Mesenchymal stem cell (in vitro differentiated cells and primary cell): ENCODE measurements at regions not wholly inside any gene's neighbourhood (a gene's known extent, or its start where the extent isn't known, plus 50 kb on each side); places are given as distances from the start of the nearest gene placed in this dataset.
"Not testable (repeated sequence)": the region's sequence is repeated elsewhere in the genome, so short reads cannot be mapped to it uniquely, and the experiment has no call there.

Source experiments
- DNase-seq: peaks from one replicate; pipeline ENCODE4 v3.0.0-alpha.2; 2013
- H2AFZ ChIP-seq: one replicate; pipeline ENCODE4 v1.6.1; 2013; ENCODE audit warnings: low read depth, mild to moderate bottlenecking, control low read depth, inconsistent platforms, low read length, moderate library complexity
- H2AK5ac ChIP-seq: 2 replicates; pipeline ENCODE4 v1.6.1; 2013; ENCODE audit warnings: low read length, moderate library complexity, mild to moderate bottlenecking, inconsistent platforms; ENCODE audit not compliant: severe bottlenecking
- H2BK120ac ChIP-seq: one replicate; pipeline ENCODE4 v1.6.1; 2013; ENCODE audit warnings: low read depth, mild to moderate bottlenecking, inconsistent platforms, low read length, moderate library complexity
- H2BK12ac ChIP-seq, 2 experiments: one replicate each; pipeline ENCODE4 v1.6.1; 2013; ENCODE audit warnings: inconsistent platforms in 2 of 2, low read length in 2 of 2, mild to moderate bottlenecking in 2 of 2, moderate library complexity in 2 of 2, control low read depth in 1 of 2
- H2BK15ac ChIP-seq: one replicate; pipeline ENCODE4 v1.6.1; 2013; ENCODE audit warnings: mild to moderate bottlenecking, low read depth, inconsistent platforms; ENCODE audit not compliant: poor library complexity, severe bottlenecking
- H2BK5ac ChIP-seq: 2 replicates; pipeline ENCODE4 v1.6.1; 2013; ENCODE audit warnings: low read depth, mild to moderate bottlenecking, low read length, control low read depth, inconsistent platforms; ENCODE audit not compliant: poor library complexity, severe bottlenecking
- H3K14ac ChIP-seq, 2 experiments: one replicate each; pipeline ENCODE4 v1.6.1; 2013; ENCODE audit warnings: inconsistent platforms in 2 of 2, low read length in 2 of 2, control low read depth in 1 of 2, mild to moderate bottlenecking in 1 of 2, moderate library complexity in 1 of 2
- H3K18ac ChIP-seq, 2 experiments: one replicate each; pipeline ENCODE4 v1.6.1; 2013; ENCODE audit warnings: inconsistent platforms in 2 of 2, low read length in 2 of 2, control low read depth in 1 of 2, low read depth in 1 of 2, mild to moderate bottlenecking in 1 of 2
- H3K23ac ChIP-seq, 2 experiments: one replicate each; pipeline ENCODE4 v1.6.1; 2013; ENCODE audit warnings: inconsistent platforms in 2 of 2, low read length in 2 of 2, mild to moderate bottlenecking in 2 of 2, moderate library complexity in 2 of 2, control low read depth in 1 of 2
- H3K27ac ChIP-seq: 2 replicates; pipeline ENCODE4 v1.5.1; 2013; ENCODE audit warnings: mild to moderate bottlenecking, moderate library complexity, low read length, control low read depth, inconsistent platforms; ENCODE audit not compliant: poor library complexity, severe bottlenecking
- H3K27me3 ChIP-seq, 2 experiments: 2 replicates each; pipeline versions ENCODE4 v1.6.1 to v1.7.0; 2013; ENCODE audit warnings: low read length in 2 of 2, mild to moderate bottlenecking in 2 of 2, moderate library complexity in 2 of 2, control low read depth in 1 of 2, inconsistent platforms in 1 of 2; ENCODE audit not compliant: control insufficient read depth in 1 of 2, insufficient read depth in 1 of 2
- H3K36me3 ChIP-seq, 2 experiments: 2 replicates each; pipeline versions ENCODE4 v1.6.1 to v1.7.0; 2013; ENCODE audit warnings: low read length in 2 of 2, control low read depth in 1 of 2, inconsistent platforms in 1 of 2, low read depth in 1 of 2, mild to moderate bottlenecking in 1 of 2; ENCODE audit not compliant: insufficient read depth in 2 of 2, control insufficient read depth in 1 of 2
- H3K4ac ChIP-seq, 2 experiments: one replicate each; pipeline ENCODE4 v1.6.1; 2013; ENCODE audit warnings: inconsistent platforms in 2 of 2, low read length in 2 of 2, mild to moderate bottlenecking in 2 of 2, moderate library complexity in 2 of 2, control low read depth in 1 of 2, low read depth in 1 of 2
- H3K4me1 ChIP-seq: 2 replicates; pipeline ENCODE4 v1.6.1; 2013; ENCODE audit warnings: low read depth, low read length, control low read depth; ENCODE audit not compliant: control insufficient read depth, insufficient read depth
- H3K4me2 ChIP-seq: 2 replicates; pipeline ENCODE4 v1.6.1; 2013; ENCODE audit warnings: low read length, mild to moderate bottlenecking, inconsistent platforms; ENCODE audit not compliant: poor library complexity, severe bottlenecking
- H3K4me3 ChIP-seq, 2 experiments: 2 replicates each; pipeline versions ENCODE4 v1.5.1 to v1.7.0; 2013; ENCODE audit warnings: low read length in 2 of 2, mild to moderate bottlenecking in 2 of 2, control low read depth in 1 of 2, low read depth in 1 of 2; ENCODE audit not compliant: insufficient read depth in 1 of 2
- H3K79me1 ChIP-seq: replicated peaks from 2 replicates; pipeline ENCODE4 v1.6.1; 2013; ENCODE audit warnings: mild to moderate bottlenecking, control low read depth, low read length, inconsistent platforms; ENCODE audit not compliant: poor library complexity, severe bottlenecking
- H3K9ac ChIP-seq: 2 replicates; pipeline ENCODE4 v1.7.0; 2013; ENCODE audit warnings: mild to moderate bottlenecking, low read length, moderate library complexity
- H3K9me3 ChIP-seq: 2 replicates; pipeline ENCODE4 v1.7.0; 2013; ENCODE audit warnings: mild to moderate bottlenecking, low read length; ENCODE audit not compliant: control insufficient read depth
- H4K8ac ChIP-seq: one replicate; pipeline ENCODE4 v1.6.1; 2013; ENCODE audit warnings: inconsistent platforms, mild to moderate bottlenecking, low read length, moderate library complexity
- H4K91ac ChIP-seq: one replicate; pipeline ENCODE4 v1.6.1; 2013; ENCODE audit warnings: mild to moderate bottlenecking, low read length, inconsistent platforms
- WGBS: methylation state at CpG from one replicate; pipeline ENCODE4 v1.1.7; 2013; ENCODE audit warnings: mixed read lengths; 5-methylcytosine and 5-hydroxymethylcytosine counted together

GRCh38 chr21:9838738-9839642 is 682.4 kb upstream of the TPTE start:
- H3K27ac ChIP-seq, result no peak overlapping the region
- H3K4me2 ChIP-seq, result no peak overlapping the region
- H4K8ac ChIP-seq, result no peak overlapping the region
- 85% methylated on average over 43 of the region's 47 CpGs for WGBS
- H2BK5ac ChIP-seq, result no peak overlapping the region
- H2AFZ ChIP-seq, result no peak overlapping the region
- H3K23ac ChIP-seq, result no peak overlapping the region
- no peaks in the 10 kb centered on the region for H3K79me1 ChIP-seq
- H3K36me3 ChIP-seq, result peaks cover 0 to 3% of the 10 kb centered on the region in 2 experiments
- no peaks in the 10 kb centered on the region for H3K4me1 ChIP-seq
- no peak for DNase-seq
- H3K18ac ChIP-seq, result no peak overlapping the region
- no peak overlapping the region for H2BK12ac ChIP-seq
- H3K27me3 ChIP-seq, result no peaks in the 10 kb centered on the region
- H4K91ac ChIP-seq, result peak overlapping the region; percentile 46
- H3K9ac ChIP-seq, result no peak overlapping the region
- no peak overlapping the region for H3K14ac ChIP-seq
- no peak overlapping the region for H2BK15ac ChIP-seq
- no peak overlapping the region for H2AK5ac ChIP-seq
- H3K9me3 ChIP-seq, result peaks cover 3% of the 10 kb centered on the region
- peak overlapping the region in 1 of 2 experiments; percentile 34 for H3K4me3 ChIP-seq
- H2BK120ac ChIP-seq, result no peak overlapping the region
- no peak overlapping the region for H3K4ac ChIP-seq

GRCh38 chr21:9844106-9844505 is 677.3 kb upstream of the TPTE start:
- WGBS, result 54% methylated on average over 1 of the region's 1 CpG
- H2AFZ ChIP-seq, H2AK5ac ChIP-seq: not testable (repeated sequence)

GRCh38 chr21:9847511-9847910 is 673.9 kb upstream of the TPTE start:
- not testable (repeated sequence) for H3K27ac ChIP-seq, H2BK12ac ChIP-seq, H3K18ac ChIP-seq, H3K4me1 ChIP-seq, H2BK120ac ChIP-seq, H4K91ac ChIP-seq, H2AK5ac ChIP-seq, H3K27me3 ChIP-seq, H3K9ac ChIP-seq, H2AFZ ChIP-seq, H3K36me3 ChIP-seq, H4K8ac ChIP-seq, H3K23ac ChIP-seq, H3K14ac ChIP-seq, H2BK15ac ChIP-seq, H3K9me3 ChIP-seq, H3K4ac ChIP-seq, H2BK5ac ChIP-seq, DNase-seq, H3K79me1 ChIP-seq, H3K4me2 ChIP-seq, H3K4me3 ChIP-seq
- 77% methylated on average over 7 of the region's 7 CpGs for WGBS

More at GRCh38 chr21:9844106-9844505, 677.3 kb upstream of the TPTE start:
- H3K36me3 ChIP-seq, H3K4ac ChIP-seq, H3K27me3 ChIP-seq, H2BK5ac ChIP-seq, DNase-seq, H3K9ac ChIP-seq, H3K4me1 ChIP-seq, H3K14ac ChIP-seq, H3K27ac ChIP-seq, H3K4me2 ChIP-seq, H3K9me3 ChIP-seq, H4K8ac ChIP-seq, H4K91ac ChIP-seq, H2BK120ac ChIP-seq, H3K18ac ChIP-seq, H2BK15ac ChIP-seq, H2BK12ac ChIP-seq, H3K79me1 ChIP-seq, H3K4me3 ChIP-seq, H3K23ac ChIP-seq: not testable (repeated sequence)

- not testable (repeated sequence) for H3K4me3 ChIP-seq, H3K14ac ChIP-seq, H2AFZ ChIP-seq, H2BK5ac ChIP-seq, H3K79me1 ChIP-seq, H3K9ac ChIP-seq, H3K9me3 ChIP-seq, H3K36me3 ChIP-seq, H3K4me1 ChIP-seq, H4K8ac ChIP-seq, H2AK5ac ChIP-seq, H3K4ac ChIP-seq, DNase-seq, H3K23ac ChIP-seq, H2BK15ac ChIP-seq, H3K27ac ChIP-seq, H3K4me2 ChIP-seq, H3K27me3 ChIP-seq, H2BK120ac ChIP-seq, H4K91ac ChIP-seq, H2BK12ac ChIP-seq, H3K18ac ChIP-seq
- WGBS, result 67% methylated on average over 1 of the region's 2 CpGs
These were observed 670.2 kb upstream of the TPTE start for GRCh38 chr21:9851166-9851565.
